Kidney (tissue), 13 donors: ENCODE measurements at regions not wholly inside any gene's neighbourhood (a gene's known extent, or its start where the extent isn't known, plus 50 kb on each side); places are given as distances from the start of the nearest gene placed in this dataset.

Source experiments
- DNase-seq, 5 donors: peaks; one replicate each; pipeline ENCODE4 v3.0.0-alpha.2; 2013 to 2020
- FAIRE-seq: peaks from 2 replicates; lab custom pipeline; 2012; peaks lifted over from hg19 to GRCh38; lab: Jason Lieb, UNC
- H3K27ac ChIP-seq, 2 donors: one replicate each; pipeline ENCODE4 v1.7.0; 2013; ENCODE audit warnings: low read depth in 2 of 2, low read length in 2 of 2, inconsistent platforms in 1 of 2
- H3K27me3 ChIP-seq: one replicate; pipeline ENCODE4 v1.7.1; 2013; ENCODE audit warnings: low read length, inconsistent platforms; ENCODE audit not compliant: control insufficient read depth, insufficient read depth
- H3K36me3 ChIP-seq, 3 donors: one replicate each; pipeline versions ENCODE4 v1.7.0 to v1.7.1; 2013; ENCODE audit warnings: low read length in 3 of 3, control low read depth in 1 of 3, inconsistent platforms in 1 of 3; ENCODE audit not compliant: insufficient read depth in 3 of 3, control insufficient read depth in 2 of 3
- H3K4me1 ChIP-seq, 3 donors: one replicate each; pipeline versions ENCODE4 v1.7.0 to v1.7.1; 2013; ENCODE audit warnings: low read length in 3 of 3, inconsistent platforms in 1 of 3, low read depth in 1 of 3; ENCODE audit not compliant: control insufficient read depth in 2 of 3, insufficient read depth in 2 of 3
- H3K4me3 ChIP-seq, 3 donors: one replicate each; pipeline versions ENCODE4 v1.7.0 to v1.8.1; 2013; ENCODE audit warnings: low read length in 3 of 3, control low read depth in 1 of 3, inconsistent platforms in 1 of 3
- H3K9ac ChIP-seq, 3 donors: one replicate each; pipeline versions ENCODE4 v1.7.0 to v1.7.1; 2013; ENCODE audit warnings: low read length in 3 of 3, control low read depth in 1 of 3, inconsistent platforms in 1 of 3
- H3K9me3 ChIP-seq, 3 donors: one replicate each; pipeline versions ENCODE4 v1.7.0 to v1.7.1; 2013; ENCODE audit warnings: low read length in 3 of 3, control low read depth in 1 of 3, inconsistent platforms in 1 of 3; ENCODE audit not compliant: control insufficient read depth in 2 of 3, insufficient read depth in 1 of 3
- CTCF ChIP-seq: IDR thresholded peaks from 3 replicates; pipeline ENCODE4 v1.5.1; 2012; ENCODE audit warnings: mild to moderate bottlenecking, moderate library complexity, borderline replicate concordance; ENCODE audit not compliant: insufficient read depth; ENCODE audit errors: extremely low read depth
- intact Hi-C: fragments of 100-400 bp; cut with DNase I; formaldehyde crosslinking; loops from one replicate; pipeline ENCODE4 v1.11.1; 2022
- donor health status: control.
- donor health status: control.
- donor health status: control.
- donor health status: control.
- donor health status: control.
- donor health status: DM: yes; HTN: yes; CAD: no.
- donor health status: Normal renal cell carcinoma (clear cell type).

GRCh38 chr13:64755961-64756360 is 2474.2 kb downstream of the PCDH9 start:
- FAIRE-seq, result no peak
- no peak for TF ChIP-seq CTCF
- H3K36me3 ChIP-seq, result no peaks in the 10 kb centered on the region
- no peaks in the 10 kb centered on the region for H3K9me3 ChIP-seq
- no peak overlapping the region for H3K27ac ChIP-seq
- no peaks in the 10 kb centered on the region for H3K27me3 ChIP-seq
- intact Hi-C loops, result no loop called here
- H3K4me3 ChIP-seq, result no peak overlapping the region
- no peaks in the 10 kb centered on the region for H3K4me1 ChIP-seq
- DNase-seq, result no peak
- H3K9ac ChIP-seq, result no peak overlapping the region

- Histone ChIP-seq H3K9ac (no peak overlapping the region), H3K4me3 (no peak overlapping the region), H3K27me3 (no peaks in the 10 kb centered on the region), H3K4me1 (no peaks in the 10 kb centered on the region), H3K36me3 (no peaks in the 10 kb centered on the region), H3K9me3 (no peaks in the 10 kb centered on the region), H3K27ac (no peak overlapping the region)
- intact Hi-C loops, result no loop called here
- no peak for DNase-seq
- TF ChIP-seq CTCF, result no peak
- FAIRE-seq, result no peak
Observed at GRCh38 chr13:64753233-64754000, 2476.7 kb downstream of the PCDH9 start.

GRCh38 chr13:64749301-64749700 is 2480.8 kb downstream of the PCDH9 start:
- H3K27me3 ChIP-seq, result no peaks in the 10 kb centered on the region
- no peaks in the 10 kb centered on the region for H3K4me1 ChIP-seq
- intact Hi-C loops, result no loop called here
- no peak overlapping the region for H3K4me3 ChIP-seq
- no peak overlapping the region for H3K27ac ChIP-seq
- no peaks in the 10 kb centered on the region for H3K9me3 ChIP-seq
- no peak for FAIRE-seq
- H3K9ac ChIP-seq, result no peak overlapping the region
- no peak for DNase-seq
- no peak for TF ChIP-seq CTCF
- no peaks in the 10 kb centered on the region for H3K36me3 ChIP-seq
